ENCODE measurements at regions not wholly inside any gene's neighbourhood (a gene's known extent, or its start where the extent isn't known, plus 50 kb on each side); places are given as distances from the start of the nearest gene placed in this dataset.

DNA sequence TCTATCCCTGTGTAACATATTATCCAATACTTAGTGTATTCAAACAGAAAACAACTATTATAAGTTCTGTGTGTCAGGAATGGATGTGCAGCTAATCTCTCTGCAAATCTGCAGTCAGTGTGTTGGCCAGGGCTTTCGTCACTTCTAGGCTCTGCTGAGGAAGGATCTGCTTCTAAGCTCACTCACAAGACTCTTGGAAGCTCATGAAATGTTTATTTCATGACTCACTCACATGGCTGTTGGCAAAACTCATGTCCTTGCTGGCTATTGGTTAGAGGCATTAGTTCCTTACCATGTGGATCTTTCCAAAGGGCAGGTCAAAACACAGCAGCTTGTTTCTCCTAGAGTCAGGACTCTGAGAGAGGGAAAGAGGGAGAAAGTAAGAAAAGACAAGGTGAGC lies 367.4 kb upstream of the SMARCA2 start:
- no peaks in the 10 kb centered on the region for H3K27me3 Mint-ChIP-seq (ENCODE audit: low read depth)
- H3K4me3 Mint-ChIP-seq, result no peak overlapping the region
- no peaks in the 10 kb centered on the region for H3K9me3 Mint-ChIP-seq
- no peaks in the 10 kb centered on the region for H3K4me1 Mint-ChIP-seq (ENCODE audit: low read depth)
- H3K36me3 Mint-ChIP-seq (ENCODE audit: low read depth), result no peaks in the 10 kb centered on the region
- H3K27ac Mint-ChIP-seq, result no peak overlapping the region

DNA sequence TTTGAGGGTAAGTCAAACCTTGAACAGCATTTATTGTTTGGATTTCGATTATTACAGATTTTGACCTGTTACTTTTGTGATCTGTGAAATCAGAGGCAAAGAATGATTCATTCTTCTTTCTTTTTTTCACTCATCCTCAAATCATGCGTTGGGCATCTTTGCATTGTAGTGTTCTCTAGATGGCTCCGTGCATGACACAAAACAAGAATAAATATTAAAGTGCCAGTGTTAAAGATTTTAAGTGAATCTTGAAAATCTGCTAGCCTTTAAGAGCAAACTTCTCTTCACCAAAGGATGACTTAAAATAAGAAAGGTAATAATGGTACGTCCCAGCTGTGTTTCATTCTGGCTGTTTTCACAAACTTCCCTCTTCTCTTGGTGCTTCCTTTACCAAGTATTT lies 361.9 kb upstream of the SMARCA2 start:
- Mint-ChIP-seq H3K4me1 (ENCODE audit: low read depth) (no peaks in the 10 kb centered on the region), H3K9me3 (no peaks in the 10 kb centered on the region), H3K36me3 (ENCODE audit: low read depth) (no peaks in the 10 kb centered on the region), H3K27me3 (ENCODE audit: low read depth) (no peaks in the 10 kb centered on the region), H3K4me3 (no peak overlapping the region), H3K27ac (no peak overlapping the region)

DNA sequence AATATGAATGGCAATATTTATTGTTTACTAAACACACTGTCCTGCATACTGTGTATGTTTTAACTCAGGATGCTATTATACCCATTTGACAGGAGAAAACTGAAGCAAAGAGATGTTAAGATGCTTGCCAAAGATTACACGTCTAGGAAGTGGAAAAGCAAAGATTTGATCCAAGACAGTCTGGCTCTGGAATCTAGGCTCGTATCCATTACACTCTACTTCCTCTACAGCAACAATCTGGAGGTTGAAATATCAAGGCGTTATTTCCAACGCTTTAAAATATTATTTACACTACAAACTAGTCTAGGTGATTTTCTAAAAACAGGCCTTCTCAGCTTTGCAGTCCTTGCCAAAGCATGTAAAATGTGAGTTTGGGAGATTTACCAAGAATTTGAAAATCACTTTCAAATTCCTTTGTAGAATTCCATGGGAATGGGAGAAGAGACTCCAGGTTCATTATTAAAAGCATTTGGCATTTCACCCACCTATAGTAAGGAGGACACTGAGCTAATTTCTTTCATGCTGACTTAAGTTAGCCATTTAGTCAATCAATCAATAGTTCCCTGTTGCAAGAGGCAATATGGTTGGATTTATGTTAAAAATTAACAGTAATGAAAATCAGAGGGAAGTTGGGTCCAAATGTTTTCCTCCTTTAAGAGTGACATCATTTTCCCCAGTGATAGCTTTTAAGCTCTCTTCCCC lies 356.3 kb upstream of the SMARCA2 start:
- no peaks in the 10 kb centered on the region for H3K9me3 Mint-ChIP-seq
- no peaks in the 10 kb centered on the region for H3K4me1 Mint-ChIP-seq (ENCODE audit: low read depth)
- no peak overlapping the region for H3K27ac Mint-ChIP-seq
- H3K27me3 Mint-ChIP-seq (ENCODE audit: low read depth), result no peaks in the 10 kb centered on the region
- no peaks in the 10 kb centered on the region for H3K36me3 Mint-ChIP-seq (ENCODE audit: low read depth)
- H3K4me3 Mint-ChIP-seq, result no peak overlapping the region

DNA sequence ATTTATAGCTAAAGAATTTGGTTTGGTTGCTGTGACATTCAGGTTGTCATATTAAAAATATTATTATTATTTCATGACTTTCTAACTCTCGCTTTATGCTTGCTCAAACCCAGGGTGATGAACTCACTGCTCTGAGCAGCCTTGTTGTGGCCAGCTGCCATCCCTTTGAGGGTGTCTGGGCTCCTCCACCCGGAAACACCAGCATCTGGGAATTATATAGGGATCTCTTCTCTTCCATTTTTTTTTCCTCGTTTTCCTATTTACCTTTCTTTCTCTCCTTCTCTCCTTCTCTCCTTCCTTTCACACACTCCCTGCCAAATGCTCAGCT lies 355.8 kb upstream of the SMARCA2 start:
- Mint-ChIP-seq H3K27ac (no peak overlapping the region), H3K4me3 (no peak overlapping the region), H3K27me3 (ENCODE audit: low read depth) (no peaks in the 10 kb centered on the region), H3K9me3 (no peaks in the 10 kb centered on the region), H3K36me3 (ENCODE audit: low read depth) (no peaks in the 10 kb centered on the region), H3K4me1 (ENCODE audit: low read depth) (no peaks in the 10 kb centered on the region)

DNA sequence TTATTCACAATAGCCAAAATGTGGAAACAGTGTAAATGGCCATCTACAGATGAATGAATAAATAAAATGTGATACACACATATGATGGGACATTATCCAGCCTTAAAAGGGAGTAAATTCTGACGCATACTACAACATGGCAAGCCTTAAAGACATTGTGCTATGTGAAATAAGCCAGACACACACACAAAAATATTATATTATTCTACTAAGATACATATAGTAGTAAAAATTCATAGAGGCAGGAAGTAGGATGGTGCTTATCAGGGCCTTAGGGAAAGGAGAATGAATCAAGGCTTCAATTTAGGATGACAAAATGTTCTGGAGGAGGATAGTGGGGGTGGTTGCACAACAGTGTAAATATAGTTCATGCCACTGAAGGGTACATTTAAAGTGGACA lies 346.7 kb upstream of the SMARCA2 start:
- Mint-ChIP-seq H3K27me3 (ENCODE audit: low read depth) (no peaks in the 10 kb centered on the region), H3K9me3 (no peaks in the 10 kb centered on the region), H3K4me3 (no peak overlapping the region), H3K36me3 (ENCODE audit: low read depth) (no peaks in the 10 kb centered on the region), H3K27ac (no peak overlapping the region), H3K4me1 (ENCODE audit: low read depth) (no peaks in the 10 kb centered on the region)

DNA sequence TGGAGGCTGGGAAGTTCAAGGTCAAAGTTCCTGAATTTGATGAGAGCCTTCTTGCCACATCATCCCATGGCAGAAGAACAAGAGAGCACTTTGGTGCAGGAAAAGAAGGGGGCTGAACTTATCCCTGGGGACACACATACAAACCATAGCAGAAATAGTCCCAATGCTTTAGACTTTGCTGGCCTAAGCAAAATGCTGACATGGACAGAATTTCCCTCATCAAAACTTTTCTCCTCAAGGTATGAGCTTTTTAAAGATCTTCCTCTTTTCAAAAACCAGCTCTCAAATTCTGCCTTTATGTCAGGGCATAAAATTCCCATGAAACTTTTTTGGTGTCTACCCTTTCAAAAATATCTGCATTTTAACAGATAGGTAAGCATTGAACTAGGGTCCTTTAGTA lies 341.8 kb upstream of the SMARCA2 start:
- H3K36me3 Mint-ChIP-seq (ENCODE audit: low read depth), result no peaks in the 10 kb centered on the region
- H3K27ac Mint-ChIP-seq, result no peak overlapping the region
- no peaks in the 10 kb centered on the region for H3K27me3 Mint-ChIP-seq (ENCODE audit: low read depth)
- no peaks in the 10 kb centered on the region for H3K9me3 Mint-ChIP-seq
- no peaks in the 10 kb centered on the region for H3K4me1 Mint-ChIP-seq (ENCODE audit: low read depth)
- no peak overlapping the region for H3K4me3 Mint-ChIP-seq

DNA sequence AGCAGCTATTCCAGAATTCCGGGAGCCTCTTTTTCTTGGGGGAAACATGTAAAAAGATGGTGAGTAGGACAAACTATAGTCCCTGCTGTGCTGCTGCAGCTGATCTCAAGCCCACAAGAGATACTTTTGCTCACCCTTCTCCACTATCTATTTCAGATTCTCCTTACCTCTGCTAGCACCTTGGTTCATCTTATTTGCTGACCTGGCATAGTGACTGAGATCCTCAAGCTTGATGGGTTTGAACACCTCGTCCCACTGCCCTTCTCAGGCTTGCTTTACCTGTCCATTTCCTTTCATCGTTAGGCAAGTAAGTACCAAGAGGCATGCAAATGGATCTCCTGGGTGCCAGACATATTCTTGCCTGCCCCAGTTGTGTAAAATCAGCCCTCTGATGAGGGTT lies 338.4 kb upstream of the SMARCA2 start:
- Mint-ChIP-seq H3K9me3 (no peaks in the 10 kb centered on the region), H3K4me1 (ENCODE audit: low read depth) (no peaks in the 10 kb centered on the region), H3K36me3 (ENCODE audit: low read depth) (no peaks in the 10 kb centered on the region), H3K27ac (no peak overlapping the region), H3K4me3 (no peak overlapping the region), H3K27me3 (ENCODE audit: low read depth) (no peaks in the 10 kb centered on the region)

DNA sequence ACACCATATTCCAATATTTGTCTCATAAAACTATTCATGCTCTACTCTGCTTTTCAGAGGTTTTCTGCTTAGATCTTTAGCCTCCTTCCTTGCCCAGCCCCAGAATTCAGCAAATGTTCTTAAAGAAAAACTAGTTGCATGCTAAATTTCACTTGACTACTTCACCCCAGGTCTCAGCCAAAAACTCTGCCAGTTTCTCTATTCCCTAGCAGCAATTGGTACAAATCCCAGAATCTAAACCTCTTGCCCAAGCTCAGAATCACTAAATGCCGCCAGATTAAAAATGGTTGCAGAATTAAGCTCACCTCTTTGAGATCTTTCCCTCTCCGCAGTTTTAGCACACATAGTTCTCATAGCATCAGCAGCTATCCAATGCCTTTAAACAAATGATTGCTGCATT lies 331.2 kb upstream of the SMARCA2 start:
- no peaks in the 10 kb centered on the region for H3K36me3 Mint-ChIP-seq (ENCODE audit: low read depth)
- no peaks in the 10 kb centered on the region for H3K9me3 Mint-ChIP-seq
- no peaks in the 10 kb centered on the region for H3K4me1 Mint-ChIP-seq (ENCODE audit: low read depth)
- no peak overlapping the region for H3K4me3 Mint-ChIP-seq
- no peak overlapping the region for H3K27ac Mint-ChIP-seq
- H3K27me3 Mint-ChIP-seq (ENCODE audit: low read depth), result no peaks in the 10 kb centered on the region

DNA sequence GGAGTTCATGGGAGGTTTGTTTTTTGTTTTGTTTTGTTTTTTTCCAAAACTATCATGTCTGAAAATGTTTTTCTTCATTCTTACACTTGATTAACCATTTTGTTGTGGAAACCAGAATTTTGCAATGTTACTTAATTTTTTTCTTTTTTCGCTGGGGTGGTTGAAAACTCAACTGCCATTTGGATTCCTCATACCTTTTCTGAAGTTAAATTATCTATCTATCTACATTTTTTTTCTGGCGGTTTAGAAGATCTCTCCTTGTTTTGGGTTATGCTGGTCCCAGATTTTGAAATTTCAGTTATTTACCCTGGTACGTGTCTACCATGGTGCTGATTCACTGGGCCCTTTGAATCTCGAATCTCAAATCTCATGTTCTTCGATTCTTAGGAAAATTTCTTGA lies 316.2 kb upstream of the SMARCA2 start:
- no peak overlapping the region for H3K27ac Mint-ChIP-seq
- H3K27me3 Mint-ChIP-seq (ENCODE audit: low read depth), result peaks cover 3% of the 10 kb centered on the region

DNA sequence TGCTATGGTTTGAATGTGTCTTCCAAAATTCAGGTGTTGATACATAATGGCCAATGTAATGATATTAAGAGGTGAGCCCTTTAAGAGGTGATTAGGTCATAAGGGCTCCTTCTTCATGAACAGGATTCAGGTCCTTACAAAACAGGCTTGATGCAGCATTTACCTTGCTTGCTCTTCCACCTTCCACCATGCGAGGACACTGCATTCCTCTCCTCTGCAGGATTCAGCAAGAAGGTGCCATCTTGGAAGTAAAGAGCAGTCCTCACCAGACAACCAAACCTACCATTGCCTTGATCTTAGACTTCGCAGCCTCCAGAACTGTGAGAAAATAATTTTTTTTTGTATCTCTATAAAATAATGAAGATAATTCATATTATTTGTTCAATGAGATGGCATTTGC lies 314.0 kb upstream of the SMARCA2 start:
- no peak overlapping the region for H3K4me3 Mint-ChIP-seq
- no peaks in the 10 kb centered on the region for H3K36me3 Mint-ChIP-seq (ENCODE audit: low read depth)
- H3K4me1 Mint-ChIP-seq (ENCODE audit: low read depth), result no peaks in the 10 kb centered on the region
- no peaks in the 10 kb centered on the region for H3K9me3 Mint-ChIP-seq
- H3K27me3 Mint-ChIP-seq (ENCODE audit: low read depth), result peaks cover 3% of the 10 kb centered on the region
- H3K27ac Mint-ChIP-seq, result no peak overlapping the region

More for the DNA sequence above, 316.2 kb upstream of the SMARCA2 start:
- H3K9me3 Mint-ChIP-seq, result no peaks in the 10 kb centered on the region
- no peaks in the 10 kb centered on the region for H3K4me1 Mint-ChIP-seq (ENCODE audit: low read depth)
- H3K36me3 Mint-ChIP-seq (ENCODE audit: low read depth), result no peaks in the 10 kb centered on the region
- H3K4me3 Mint-ChIP-seq, result no peak overlapping the region

DNA sequence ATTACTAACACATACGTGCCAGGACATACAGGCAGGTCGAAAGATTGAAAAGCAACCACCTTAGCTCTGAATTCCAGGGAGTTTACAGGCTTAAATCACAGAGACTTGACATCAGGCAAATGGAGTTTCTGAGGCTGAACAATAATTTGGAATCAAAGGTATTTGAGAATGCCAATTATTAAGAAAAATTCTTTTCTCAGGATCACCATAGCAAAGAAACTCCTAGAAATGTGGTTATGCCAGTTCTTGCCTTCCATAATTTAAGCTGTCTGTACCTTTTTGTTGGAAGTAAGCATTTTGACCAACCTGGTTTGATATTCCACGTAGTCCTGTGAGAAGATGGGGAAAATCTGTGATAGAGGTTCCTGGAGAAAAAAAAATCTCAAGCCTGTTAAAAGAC lies 312.4 kb upstream of the SMARCA2 start:
- peaks cover 8% of the 10 kb centered on the region for H3K27me3 Mint-ChIP-seq (ENCODE audit: low read depth)

DNA sequence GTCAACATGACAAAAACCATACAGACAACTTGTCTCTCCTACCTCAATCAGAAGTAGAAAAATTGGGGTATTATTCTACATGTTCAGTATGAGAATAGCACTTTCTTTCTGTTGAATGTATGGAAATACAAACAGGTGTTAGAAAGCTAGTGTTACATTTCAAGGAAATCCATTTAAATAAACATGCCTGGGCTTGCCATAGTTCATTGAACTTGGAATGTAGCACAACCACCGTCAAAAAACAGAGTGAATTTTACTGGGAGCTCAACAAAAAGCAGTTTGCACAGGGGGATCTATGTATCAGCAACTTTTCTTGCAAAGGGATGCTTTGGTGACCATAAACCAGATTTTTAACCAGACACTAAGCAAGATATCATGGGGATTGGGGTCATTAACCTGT lies 307.9 kb upstream of the SMARCA2 start:
- Mint-ChIP-seq H3K27me3 (ENCODE audit: low read depth) (peaks cover 8% of the 10 kb centered on the region), H3K4me3 (no peak overlapping the region), H3K9me3 (no peaks in the 10 kb centered on the region), H3K4me1 (ENCODE audit: low read depth) (no peaks in the 10 kb centered on the region), H3K27ac (no peak overlapping the region), H3K36me3 (ENCODE audit: low read depth) (no peaks in the 10 kb centered on the region)

More for the DNA sequence above, 312.4 kb upstream of the SMARCA2 start:
- H3K27ac Mint-ChIP-seq, result no peak overlapping the region
- H3K4me1 Mint-ChIP-seq (ENCODE audit: low read depth), result no peaks in the 10 kb centered on the region
- H3K36me3 Mint-ChIP-seq (ENCODE audit: low read depth), result no peaks in the 10 kb centered on the region
- no peak overlapping the region for H3K4me3 Mint-ChIP-seq
- H3K9me3 Mint-ChIP-seq, result no peaks in the 10 kb centered on the region

DNA sequence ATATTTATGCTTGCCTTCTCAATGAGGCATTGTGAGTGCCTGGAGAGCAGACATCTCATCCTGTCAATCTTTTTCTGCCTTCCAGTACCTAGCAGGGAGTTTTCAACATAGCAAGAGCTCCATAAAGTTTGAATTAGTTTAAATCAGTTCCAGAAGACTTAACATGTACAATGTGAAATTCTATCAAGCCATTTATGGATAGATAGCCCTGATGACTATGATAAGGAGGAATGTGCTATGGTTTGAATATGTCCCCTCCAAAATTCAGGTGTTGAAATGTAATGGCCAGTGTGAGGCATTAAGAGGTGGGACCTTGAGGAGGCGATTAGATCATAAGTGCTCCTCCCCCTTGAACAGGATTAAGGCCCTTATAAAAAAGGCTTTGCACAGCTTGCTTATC lies 306.9 kb upstream of the SMARCA2 start:
- Mint-ChIP-seq H3K36me3 (ENCODE audit: low read depth) (no peaks in the 10 kb centered on the region), H3K9me3 (no peaks in the 10 kb centered on the region), H3K4me1 (ENCODE audit: low read depth) (no peaks in the 10 kb centered on the region), H3K27ac (no peak overlapping the region), H3K4me3 (no peak overlapping the region), H3K27me3 (ENCODE audit: low read depth) (peaks cover 8% of the 10 kb centered on the region)

DNA sequence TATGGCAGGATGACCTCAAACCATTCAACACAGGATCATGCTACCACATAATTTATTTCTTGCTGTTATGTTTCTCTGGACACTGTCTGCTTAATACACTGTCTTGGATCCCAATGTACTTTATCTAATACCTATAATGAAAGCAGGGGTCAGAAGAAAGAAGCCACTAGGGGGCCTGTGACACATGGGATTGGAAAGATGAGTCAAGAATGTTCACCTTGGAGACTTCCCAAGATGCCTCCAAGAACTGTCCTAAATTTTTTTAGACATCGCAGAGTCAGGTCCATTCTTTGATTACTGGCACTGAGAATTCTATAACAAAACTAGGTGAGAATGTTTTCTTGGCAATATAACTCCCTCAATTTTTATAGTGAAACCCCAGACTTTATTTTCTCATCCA lies 305.8 kb upstream of the SMARCA2 start:
- no peaks in the 10 kb centered on the region for H3K4me1 Mint-ChIP-seq (ENCODE audit: low read depth)
- H3K9me3 Mint-ChIP-seq, result no peaks in the 10 kb centered on the region
- H3K4me3 Mint-ChIP-seq, result no peak overlapping the region
- no peak overlapping the region for H3K27ac Mint-ChIP-seq
- no peaks in the 10 kb centered on the region for H3K36me3 Mint-ChIP-seq (ENCODE audit: low read depth)
- peaks cover 4% of the 10 kb centered on the region for H3K27me3 Mint-ChIP-seq (ENCODE audit: low read depth)

DNA sequence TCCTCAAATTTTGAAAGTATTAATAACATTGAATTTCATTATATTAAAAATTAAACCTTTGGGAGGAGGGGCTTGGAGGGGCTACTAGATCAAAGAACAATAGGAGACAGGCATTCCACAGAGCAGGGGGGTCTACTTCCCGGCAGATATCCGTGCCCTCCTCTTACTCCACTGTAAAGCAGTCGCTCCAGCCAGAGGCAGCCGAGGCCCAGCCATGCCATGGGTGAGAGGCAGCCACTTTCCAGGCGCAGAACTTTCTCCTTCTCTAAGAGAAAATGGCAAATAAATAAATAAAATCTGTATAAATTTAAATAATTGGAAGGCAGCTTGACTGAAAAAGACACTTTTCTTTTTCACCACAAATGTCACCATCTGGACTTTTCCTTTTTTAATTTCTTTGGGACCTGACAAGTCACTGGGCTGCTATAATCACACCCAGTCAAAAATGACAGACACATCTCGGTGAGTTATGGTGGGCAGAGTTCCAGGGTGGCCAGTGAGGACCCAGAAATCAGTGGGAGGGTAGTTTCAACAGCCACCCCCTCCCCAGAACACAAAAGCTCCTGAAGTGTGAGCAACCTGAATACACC lies 302.2 kb upstream of the SMARCA2 start:
- Mint-ChIP-seq H3K4me3 (no peak overlapping the region), H3K9me3 (no peaks in the 10 kb centered on the region), H3K27me3 (ENCODE audit: low read depth) (no peaks in the 10 kb centered on the region), H3K4me1 (ENCODE audit: low read depth) (no peaks in the 10 kb centered on the region), H3K36me3 (ENCODE audit: low read depth) (no peaks in the 10 kb centered on the region), H3K27ac (no peak overlapping the region)

DNA sequence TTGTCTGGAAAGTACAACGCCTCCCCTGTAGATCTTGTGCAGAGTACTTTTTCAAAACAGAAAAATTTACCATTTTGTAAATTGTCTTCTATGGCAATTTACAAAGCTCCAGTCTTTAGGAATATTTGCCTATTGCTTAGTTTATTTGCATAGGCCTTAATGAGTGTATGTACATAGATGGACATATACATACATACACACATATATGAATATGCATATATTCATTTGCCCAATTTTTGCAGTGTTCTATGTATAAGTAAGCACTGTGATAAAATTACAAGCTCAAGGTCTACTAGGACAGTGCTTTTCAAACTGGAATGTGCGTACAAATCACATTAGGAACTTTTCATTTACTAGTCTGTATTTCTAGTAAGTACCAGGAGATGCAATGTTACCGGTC lies 301.3 kb upstream of the SMARCA2 start:
- H3K27ac Mint-ChIP-seq, result no peak overlapping the region
- H3K4me3 Mint-ChIP-seq, result no peak overlapping the region
- peaks cover 3% of the 10 kb centered on the region for H3K27me3 Mint-ChIP-seq (ENCODE audit: low read depth)
- H3K4me1 Mint-ChIP-seq (ENCODE audit: low read depth), result no peaks in the 10 kb centered on the region
- no peaks in the 10 kb centered on the region for H3K36me3 Mint-ChIP-seq (ENCODE audit: low read depth)
- H3K9me3 Mint-ChIP-seq, result no peaks in the 10 kb centered on the region

Measured in T-helper 1 cell treated with Interleukin-12 subunit alpha and Interleukin-12 subunit beta and Interleukin-4 antibody, amounts not matched to agents 30 μg/mL and 1 μg/mL, for 36 hours (primary cell).